HepG2 (cell line): ENCODE measurements at regions not wholly inside any gene's neighbourhood (a gene's known extent, or its start where the extent isn't known, plus 50 kb on each side); places are given as distances from the start of the nearest gene placed in this dataset.

Experiments
- ATAC-seq: fragments of 200-7000 bp; cut with Tn5 transposase; 3 replicates; pipeline ENCODE4 v1.9.1; 2020; ENCODE audit warnings: mild to moderate bottlenecking, moderate library complexity
- BruUV-seq: library from RNA; stranded (reverse); fragments of 400-500 nt; replicated peaks from 2 replicates; lab custom pipeline; 2021; lab: Mats Ljungman, UMichigan
- CTCF ChIA-PET: fragments of 300-600 bp; formaldehyde crosslinking; extraction: SDS; loops from one replicate; lab custom pipeline; 2021; ENCODE audit warnings: low total read pairs, inconsistent platforms, low intra/inter-chr PET ratio; lab: Yijun Ruan, JAX
- POLR2A ChIA-PET: fragments of 350-600 bp; sonication (Branson Sonifier 250); formaldehyde crosslinking; loops from one replicate; lab custom pipeline; 2020; ENCODE audit warnings: antibody characterized with exemption, inconsistent platforms; lab: Yijun Ruan, JAX
- DNase-seq: peaks from one replicate; pipeline ENCODE4 v3.0.0-alpha.2; 2015; ENCODE audit warnings: low spot score
- FAIRE-seq: peaks from 3 replicates; lab custom pipeline; 2011; peaks lifted over from hg19 to GRCh38; lab: Jason Lieb, UNC
- H2AFZ ChIP-seq: one replicate; pipeline ENCODE4 v1.6.1; 2011; ENCODE audit warnings: low read length, inconsistent platforms
- H3K27ac ChIP-seq: fragments of 300-600 bp; 3 replicates; pipeline ENCODE4 v1.8.0; 2011; ENCODE audit warnings: mixed run types, mild to moderate bottlenecking, mixed read lengths, low read length, inconsistent platforms; ENCODE audit not compliant: insufficient read depth; ENCODE audit errors: extremely low read length
- H3K27me3 ChIP-seq, 2 experiments: fragments of 200-600 bp in 1 of 2; 2 replicates in 1 of 2; 3 replicates in 1 of 2; pipeline versions ENCODE4 v1.6.0 to v1.8.0; 2011; ENCODE audit warnings: low read length in 2 of 2, mild to moderate bottlenecking in 2 of 2, moderate library complexity in 2 of 2, inconsistent platforms in 1 of 2; ENCODE audit not compliant: insufficient read depth in 2 of 2, control insufficient read depth in 1 of 2
- H3K36me3 ChIP-seq, 2 experiments: fragments of 200-600 bp in 1 of 2; replicated peaks in 1 of 2; 2 replicates in 1 of 2; 3 replicates in 1 of 2; pipeline versions ENCODE4 v1.5.1 to v1.8.0; 2011; ENCODE audit warnings: low read length in 2 of 2, inconsistent platforms in 1 of 2; ENCODE audit not compliant: insufficient read depth in 2 of 2, control insufficient read depth in 1 of 2
- H3K4me1 ChIP-seq: 2 replicates; pipeline ENCODE4 v1.5.1; 2012; ENCODE audit warnings: low read length, inconsistent platforms; ENCODE audit not compliant: insufficient read depth
- H3K4me2 ChIP-seq: 2 replicates; pipeline ENCODE4 v1.6.0; 2011; ENCODE audit warnings: low read depth, low read length, inconsistent platforms
- H3K4me3 ChIP-seq, 3 experiments: fragments of 200-600 bp in 1 of 3; sonication (generic), shearing (Covaris generic) in 1 of 3; replicated peaks in 1 of 3; 2 replicates each; pipeline ENCODE4 v1.5.1; 2011 to 2016; ENCODE audit warnings: low read length in 3 of 3, inconsistent platforms in 2 of 3, low read depth in 2 of 3, mild to moderate bottlenecking in 2 of 3, control low read depth in 1 of 3, mixed read lengths in 1 of 3; ENCODE audit not compliant: insufficient read depth in 1 of 3
- H3K79me2 ChIP-seq: one replicate; pipeline ENCODE4 v1.6.1; 2011; ENCODE audit warnings: low read length, inconsistent platforms; ENCODE audit not compliant: insufficient read depth
- H3K9ac ChIP-seq: 2 replicates; pipeline ENCODE4 v1.6.0; 2011; ENCODE audit warnings: mild to moderate bottlenecking, low read depth, low read length, inconsistent platforms; ENCODE audit not compliant: insufficient read depth
- H3K9me3 ChIP-seq: 2 replicates; pipeline ENCODE4 v1.5.1; 2012; ENCODE audit warnings: mild to moderate bottlenecking, low read length
- H4K20me1 ChIP-seq: 2 replicates; pipeline ENCODE4 v1.6.0; 2011; ENCODE audit warnings: inconsistent platforms, mild to moderate bottlenecking, low read length, moderate library complexity; ENCODE audit not compliant: insufficient read depth
- ATF7 ChIP-seq, 2 experiments: fragments of 450-650 bp in 1 of 2; sonication (generic) in 1 of 2; formaldehyde crosslinking in 1 of 2; IDR thresholded peaks; 2 replicates each; pipeline versions ENCODE4 v1.4.0 to v1.6.1; 2016 to 2020; ENCODE audit warnings: antibody characterized with exemption in 1 of 2, mild to moderate bottlenecking in 1 of 2, missing genetic modification reagents in 1 of 2
- HOXA3 ChIP-seq: sonication (generic); formaldehyde crosslinking; IDR thresholded peaks from 2 replicates; pipeline ENCODE4 v1.5.0; 2020; ENCODE audit warnings: missing genetic modification reagents
- JUNB ChIP-seq: sonication (generic); formaldehyde crosslinking; IDR thresholded peaks from 2 replicates; pipeline ENCODE4 v1.8.0; 2022; ENCODE audit warnings: missing genetic modification reagents, mild to moderate bottlenecking, borderline replicate concordance
- NFYB ChIP-seq: sonication (generic); formaldehyde crosslinking; IDR thresholded peaks from 2 replicates; pipeline ENCODE4 v1.4.0; 2020; ENCODE audit warnings: missing genetic modification reagents
- PITX1 ChIP-seq: sonication (generic); formaldehyde crosslinking; IDR thresholded peaks from 2 replicates; pipeline ENCODE4 v1.5.1; 2020; ENCODE audit warnings: mild to moderate bottlenecking, missing genetic modification reagents
- PTBP1 ChIP-seq: fragments of 200-400 bp; formaldehyde crosslinking; IDR thresholded peaks from 2 replicates; pipeline ENCODE4 v1.6.1; 2018; ENCODE audit warnings: low read length, low read depth; ENCODE audit not compliant: poor library complexity, severe bottlenecking
- ZFP36 ChIP-seq: fragments of 150-350 bp; IDR thresholded peaks from 2 replicates; pipeline ENCODE4 v1.6.1; 2018; ENCODE audit warnings: borderline replicate concordance, low read length, low read depth; ENCODE audit not compliant: partially characterized antibody
- ZFYVE20 ChIP-seq: sonication (generic); formaldehyde crosslinking; IDR thresholded peaks from 2 replicates; pipeline ENCODE4 v1.8.0; 2023; ENCODE audit warnings: low read depth, mild to moderate bottlenecking, moderate library complexity, missing genetic modification reagents, borderline replicate concordance
- ZMYM2 ChIP-seq: sonication (generic); formaldehyde crosslinking; IDR thresholded peaks from 2 replicates; pipeline ENCODE4 v1.8.0; 2022; ENCODE audit warnings: mild to moderate bottlenecking, missing genetic modification reagents
- ZNF296 ChIP-seq: sonication (generic); formaldehyde crosslinking; conservative IDR thresholded peaks from 2 replicates; pipeline ENCODE4 v1.5.0; 2020; ENCODE audit warnings: mild to moderate bottlenecking, missing genetic modification reagents
- WGBS: methylation state at CpG from one replicate; pipeline ENCODE4 v1.1.6; 2017; ENCODE audit warnings: low lambda C conversion rate; 5-methylcytosine and 5-hydroxymethylcytosine counted together
- in situ Hi-C: cut with HindIII; loops from 2 replicates; pipeline ENCODE4 v1.10.0; 2017; ENCODE audit warnings: low pct_unique_long_range_greater_than_20kb; ENCODE audit not compliant: extremely low pct_ligation_motif_present
- intact Hi-C: fragments of 100-400 bp; cut with micrococcal nuclease; formaldehyde crosslinking; loops from one replicate; pipeline ENCODE4 v1.10.0; 2022; ENCODE audit not compliant: unreplicated experiment
- TF ChIP-seq, protein P1 (sequence below): sonication (generic); formaldehyde crosslinking; IDR thresholded peaks from 2 replicates; pipeline ENCODE4 v1.4.0; 2020; ENCODE audit warnings: missing genetic modification reagents
- TF ChIP-seq, protein P2 (sequence below): sonication (generic); formaldehyde crosslinking; IDR thresholded peaks from 2 replicates; pipeline ENCODE4 v1.4.0; 2020; ENCODE audit warnings: missing genetic modification reagents, borderline replicate concordance

DNA sequence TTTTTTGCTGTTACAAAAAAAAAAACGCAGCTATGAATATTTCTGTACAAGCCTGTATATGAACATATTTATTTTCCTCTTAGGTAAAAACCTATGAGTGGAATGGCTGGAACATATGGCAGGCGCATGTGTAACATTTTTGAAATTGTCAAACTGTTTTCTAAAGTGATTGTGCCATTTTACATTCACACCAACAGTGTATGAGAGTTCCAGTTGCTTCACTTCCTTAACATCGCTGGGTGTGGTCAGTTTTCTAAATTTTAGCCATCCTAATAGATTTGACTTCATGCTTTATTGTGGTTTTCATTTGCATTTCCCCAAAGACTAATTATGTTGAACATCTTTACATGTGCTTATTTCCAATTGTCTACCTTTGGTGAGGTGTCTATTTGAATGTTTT lies 306.8 kb downstream of the KCNRG start:
- 66% methylated on average over 3 of the region's 3 CpGs for WGBS
- H3K9ac ChIP-seq, result no peak overlapping the region
- no peaks in the 10 kb centered on the region for H3K9me3 ChIP-seq
- no peak overlapping the region for H2AFZ ChIP-seq
- H3K36me3 ChIP-seq, result no peaks in the 10 kb centered on the region
- TF ChIP-seq ZFP36, result no peak
- TF ChIP-seq PTBP1, result no peak
- TF ChIP-seq JUNB (CRISPR knock-in tag), result no peak
- TF ChIP-seq NFYB (CRISPR knock-in tag), result no peak
- no peaks in the 10 kb centered on the region for H3K27me3 ChIP-seq
- no peak for ATAC-seq
- no peak for FAIRE-seq
- DNase-seq, result no peak
- peaks cover 12% of the 10 kb centered on the region; the same call in 1 of the 2 replicates for H4K20me1 ChIP-seq
- H3K79me2 ChIP-seq, result peaks cover 3% of the 10 kb centered on the region
- no peak overlapping the region for H3K27ac ChIP-seq
- ChIA-PET CTCF (no interaction called here), POLR2A (no interaction called here)
- H3K4me2 ChIP-seq, result no peak overlapping the region
- no peak overlapping the region for H3K4me3 ChIP-seq
- intact Hi-C loops (no loop called here), in situ Hi-C loops (no loop called here)
- BruUV-seq, result no TSS peak
- H3K4me1 ChIP-seq, result peaks cover 44% of the 10 kb centered on the region

DNA sequence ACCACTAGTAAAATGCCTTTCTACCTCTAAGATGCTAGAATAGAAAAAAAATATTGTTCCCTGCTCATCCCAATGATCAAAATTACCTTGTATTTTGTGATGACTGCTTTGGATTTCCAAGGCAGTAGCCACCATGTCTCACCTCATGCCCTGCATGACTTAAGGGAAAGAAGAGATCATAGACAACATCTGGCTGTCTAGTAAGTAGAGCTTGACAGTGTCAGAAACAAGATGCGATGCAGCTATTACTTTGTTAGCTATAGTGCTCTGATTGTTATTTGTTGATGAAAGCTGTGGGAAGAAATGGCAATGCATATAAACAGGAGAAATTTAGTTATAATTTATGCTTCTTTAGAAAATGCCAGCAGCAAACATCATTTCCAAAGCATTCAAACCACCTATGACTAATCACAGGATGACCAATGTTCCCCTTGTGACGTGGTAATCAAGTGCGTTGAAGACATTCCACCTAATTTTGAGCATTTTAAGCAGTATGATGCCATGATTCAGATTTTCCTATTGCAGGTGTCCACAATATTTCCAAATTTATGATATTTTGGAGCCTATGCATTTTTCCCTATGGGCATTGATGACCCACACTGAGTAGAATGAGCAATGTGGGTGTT lies 308.3 kb downstream of the KCNRG start:
- Histone ChIP-seq H3K79me2 (peaks cover 3% of the 10 kb centered on the region), H3K4me3 (no peak overlapping the region), H2AFZ (no peak overlapping the region), H3K27ac (no peak overlapping the region), H3K9ac (no peak overlapping the region), H3K36me3 (no peaks in the 10 kb centered on the region), H3K4me1 (peaks cover 42% of the 10 kb centered on the region), H4K20me1 (peaks cover 16% of the 10 kb centered on the region; the same call in 1 of the 2 replicates), H3K27me3 (no peaks in the 10 kb centered on the region), H3K9me3 (no peaks in the 10 kb centered on the region), H3K4me2 (no peak overlapping the region)
- no peak for FAIRE-seq
- intact Hi-C loops, result no loop called here
- no TSS peak for BruUV-seq
- CTCF ChIA-PET, result no interaction called here
- WGBS, result 89% methylated on average over 3 of the region's 3 CpGs
- DNase-seq, result no peak
- ATAC-seq, result no peak
- in situ Hi-C loops, result no loop called here
- POLR2A ChIA-PET, result no interaction called here
- no peak for TF ChIP-seq ZFYVE20
- no peak for TF ChIP-seq HOXA3 (CRISPR knock-in tag)
- no peak for TF ChIP-seq ATF7 (IDR thresholded peaks at IDR 0.05)
- no peak for TF ChIP-seq ATF7 (CRISPR knock-in tag; IDR thresholded peaks at IDR 0.05)
- TF ChIP-seq, protein P1, sequence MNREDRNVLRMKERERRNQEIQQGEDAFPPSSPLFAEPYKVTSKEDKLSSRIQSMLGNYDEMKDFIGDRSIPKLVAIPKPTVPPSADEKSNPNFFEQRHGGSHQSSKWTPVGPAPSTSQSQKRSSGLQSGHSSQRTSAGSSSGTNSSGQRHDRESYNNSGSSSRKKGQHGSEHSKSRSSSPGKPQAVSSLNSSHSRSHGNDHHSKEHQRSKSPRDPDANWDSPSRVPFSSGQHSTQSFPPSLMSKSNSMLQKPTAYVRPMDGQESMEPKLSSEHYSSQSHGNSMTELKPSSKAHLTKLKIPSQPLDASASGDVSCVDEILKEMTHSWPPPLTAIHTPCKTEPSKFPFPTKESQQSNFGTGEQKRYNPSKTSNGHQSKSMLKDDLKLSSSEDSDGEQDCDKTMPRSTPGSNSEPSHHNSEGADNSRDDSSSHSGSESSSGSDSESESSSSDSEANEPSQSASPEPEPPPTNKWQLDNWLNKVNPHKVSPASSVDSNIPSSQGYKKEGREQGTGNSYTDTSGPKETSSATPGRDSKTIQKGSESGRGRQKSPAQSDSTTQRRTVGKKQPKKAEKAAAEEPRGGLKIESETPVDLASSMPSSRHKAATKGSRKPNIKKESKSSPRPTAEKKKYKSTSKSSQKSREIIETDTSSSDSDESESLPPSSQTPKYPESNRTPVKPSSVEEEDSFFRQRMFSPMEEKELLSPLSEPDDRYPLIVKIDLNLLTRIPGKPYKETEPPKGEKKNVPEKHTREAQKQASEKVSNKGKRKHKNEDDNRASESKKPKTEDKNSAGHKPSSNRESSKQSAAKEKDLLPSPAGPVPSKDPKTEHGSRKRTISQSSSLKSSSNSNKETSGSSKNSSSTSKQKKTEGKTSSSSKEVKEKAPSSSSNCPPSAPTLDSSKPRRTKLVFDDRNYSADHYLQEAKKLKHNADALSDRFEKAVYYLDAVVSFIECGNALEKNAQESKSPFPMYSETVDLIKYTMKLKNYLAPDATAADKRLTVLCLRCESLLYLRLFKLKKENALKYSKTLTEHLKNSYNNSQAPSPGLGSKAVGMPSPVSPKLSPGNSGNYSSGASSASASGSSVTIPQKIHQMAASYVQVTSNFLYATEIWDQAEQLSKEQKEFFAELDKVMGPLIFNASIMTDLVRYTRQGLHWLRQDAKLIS (CRISPR knock-in tag), result no peak
- TF ChIP-seq, protein P2, sequence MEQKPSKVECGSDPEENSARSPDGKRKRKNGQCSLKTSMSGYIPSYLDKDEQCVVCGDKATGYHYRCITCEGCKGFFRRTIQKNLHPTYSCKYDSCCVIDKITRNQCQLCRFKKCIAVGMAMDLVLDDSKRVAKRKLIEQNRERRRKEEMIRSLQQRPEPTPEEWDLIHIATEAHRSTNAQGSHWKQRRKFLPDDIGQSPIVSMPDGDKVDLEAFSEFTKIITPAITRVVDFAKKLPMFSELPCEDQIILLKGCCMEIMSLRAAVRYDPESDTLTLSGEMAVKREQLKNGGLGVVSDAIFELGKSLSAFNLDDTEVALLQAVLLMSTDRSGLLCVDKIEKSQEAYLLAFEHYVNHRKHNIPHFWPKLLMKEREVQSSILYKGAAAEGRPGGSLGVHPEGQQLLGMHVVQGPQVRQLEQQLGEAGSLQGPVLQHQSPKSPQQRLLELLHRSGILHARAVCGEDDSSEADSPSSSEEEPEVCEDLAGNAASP (CRISPR knock-in tag), result no peak
- no peak for TF ChIP-seq ZMYM2 (CRISPR knock-in tag)
- TF ChIP-seq PITX1 (CRISPR knock-in tag), result no peak
- TF ChIP-seq ZNF296 (CRISPR knock-in tag), result no peak
